ENCODE measurements at regions not wholly inside any gene's neighbourhood (a gene's known extent, or its start where the extent isn't known, plus 50 kb on each side); places are given as distances from the start of the nearest gene placed in this dataset.

DNA sequence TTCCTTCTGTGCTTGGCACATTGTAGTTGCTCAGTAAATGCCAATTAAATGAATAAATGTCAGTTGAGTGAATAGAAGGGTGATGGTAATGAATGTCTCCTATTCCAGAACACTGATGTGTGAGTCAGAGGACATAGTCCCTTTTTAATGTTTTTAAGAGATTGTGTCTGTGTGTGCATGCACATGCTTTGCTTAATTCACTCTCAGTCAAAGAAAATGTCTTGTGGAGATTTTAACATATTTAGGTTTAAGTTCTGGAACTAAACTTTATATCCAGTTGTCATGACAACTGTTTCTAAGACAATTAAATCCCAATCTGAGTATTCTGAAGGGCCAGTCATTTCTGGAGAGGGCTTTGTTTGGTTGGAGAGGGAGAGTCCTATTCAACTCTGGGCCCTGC is 255.3 kb upstream of the CDH11 start:
- no peak for TF ChIP-seq CTCF (IDR thresholded peaks at IDR 0.05)
- TF ChIP-seq POLR2A (IDR thresholded peaks at IDR 0.05), result no peak
- TF ChIP-seq POLR2AphosphoS5 (IDR thresholded peaks at IDR 0.05), result no peak
